NCI-H128 (cell line): ENCODE measurements at regions not wholly inside any gene's neighbourhood (a gene's known extent, or its start where the extent isn't known, plus 50 kb on each side); places are given as distances from the start of the nearest gene placed in this dataset.

Experiments
- DNase-seq: peaks from one replicate; lab custom pipeline; 2025; ENCODE audit not compliant: unreplicated experiment; lab: John Stamatoyannopoulos, UW

DNA sequence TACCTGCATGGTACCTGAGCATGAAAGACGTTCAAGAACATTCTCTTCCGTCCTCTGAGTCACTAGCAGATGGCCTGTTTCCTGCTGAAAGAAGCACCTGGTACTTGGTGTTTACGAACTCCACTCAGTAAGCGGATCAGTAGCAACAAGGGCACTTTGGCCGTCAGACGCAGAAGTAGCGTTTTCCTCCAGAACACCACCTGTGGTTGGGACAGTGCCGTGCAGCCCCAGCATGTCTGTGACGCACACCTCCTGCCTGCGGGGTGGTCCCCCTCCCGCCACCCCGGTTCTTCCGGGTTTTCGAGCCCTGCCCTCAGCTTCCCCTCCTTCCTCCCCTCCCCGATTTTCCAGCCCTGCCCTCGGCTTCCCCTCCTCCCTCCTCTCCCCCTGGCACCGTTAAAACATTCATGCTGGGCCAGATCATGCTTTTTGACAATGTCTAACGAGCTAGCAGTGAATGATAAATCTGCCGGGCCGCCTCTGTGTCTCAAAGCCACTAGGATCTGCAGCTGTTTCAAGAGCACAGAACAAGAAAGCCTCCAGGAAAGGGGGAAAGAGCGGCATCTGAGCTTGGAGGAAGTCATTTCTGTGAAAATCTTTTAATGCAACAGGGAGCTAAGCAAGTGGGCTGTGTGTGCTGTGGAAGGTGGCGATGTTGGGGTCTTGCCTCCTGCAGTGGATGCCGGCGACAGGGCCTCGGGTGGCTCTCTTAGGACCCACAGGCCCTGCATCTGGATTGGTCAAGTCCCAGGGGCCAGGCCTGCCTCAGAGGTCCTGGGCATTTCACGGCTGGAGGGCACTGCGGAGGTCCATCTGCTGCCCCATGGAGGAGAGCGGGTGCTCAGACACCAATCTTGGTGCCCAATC, 207.9 kb downstream of the ERMARD start:
- peak; percentile 66 for DNase-seq

DNA sequence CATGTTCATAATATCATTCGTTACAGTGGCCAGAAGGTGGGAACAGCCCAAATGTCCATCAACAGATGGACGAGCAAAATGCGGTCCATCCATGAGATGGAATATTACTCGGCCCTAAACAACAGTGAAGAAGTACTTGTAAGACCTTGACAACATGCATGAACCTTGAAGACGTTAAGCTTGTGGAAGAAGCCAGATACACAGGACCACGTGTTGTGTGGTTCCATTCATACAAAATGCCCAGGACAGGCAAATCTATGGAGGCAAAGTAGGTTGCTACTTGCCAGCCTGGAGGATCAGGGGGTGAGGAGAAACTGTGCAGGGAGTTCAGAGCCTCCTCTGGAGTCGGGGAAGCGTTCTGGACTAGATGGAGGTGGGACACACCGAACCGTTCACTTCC, 207.1 kb downstream of the ERMARD start:
- no peak for DNase-seq

DNA sequence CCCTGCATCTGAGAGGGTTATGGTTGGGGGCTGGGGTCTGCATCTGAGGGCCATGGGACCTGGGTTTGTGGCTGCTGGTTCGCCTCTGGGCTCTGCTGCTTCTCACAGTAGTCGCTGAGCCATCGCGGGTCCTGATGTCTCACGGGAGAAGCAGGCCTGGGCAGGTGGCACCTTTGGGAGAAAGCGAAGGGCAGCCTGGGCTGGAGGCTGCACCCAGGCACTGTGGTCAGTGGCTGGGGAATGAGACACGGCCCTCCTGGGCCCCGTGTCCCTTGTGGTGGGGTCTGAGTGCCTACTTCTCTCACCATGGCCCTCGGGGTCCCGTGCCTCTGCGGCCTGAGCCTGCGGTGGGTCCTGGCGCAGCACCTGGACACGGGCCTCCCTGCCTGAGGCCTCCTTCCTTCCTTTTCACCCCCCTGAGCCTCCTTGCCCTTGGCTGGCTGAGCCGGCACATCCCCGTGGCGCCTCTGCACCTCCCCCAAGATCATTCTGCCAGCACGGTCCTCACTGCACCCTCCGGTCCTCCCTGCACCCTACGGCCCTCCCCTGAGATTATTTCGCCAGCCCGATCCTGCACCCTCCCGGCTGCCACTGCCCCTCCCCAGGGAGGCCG, 206.0 kb downstream of the ERMARD start:
- DNase-seq, result no peak

DNA sequence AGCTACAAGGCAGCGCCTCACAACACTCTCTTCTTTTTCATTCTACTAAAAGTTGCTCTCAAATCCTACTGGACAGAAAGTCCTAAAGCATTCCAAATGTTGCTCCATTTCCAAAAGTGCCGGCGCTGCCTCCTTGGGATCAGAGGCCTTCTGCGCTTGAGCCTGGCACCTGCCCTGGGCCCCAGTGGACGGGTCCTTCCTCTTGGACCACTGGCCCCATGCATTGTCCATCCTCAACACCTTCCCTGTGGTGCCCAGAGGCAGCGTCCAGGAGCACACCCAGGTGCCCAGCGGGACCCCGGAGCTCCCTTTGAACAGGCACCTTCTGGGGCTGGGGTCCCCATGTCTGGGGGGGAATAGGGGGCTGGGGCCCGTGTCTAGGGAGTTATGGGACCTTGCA, 205.2 kb downstream of the ERMARD start:
- DNase-seq, result no peak

DNA sequence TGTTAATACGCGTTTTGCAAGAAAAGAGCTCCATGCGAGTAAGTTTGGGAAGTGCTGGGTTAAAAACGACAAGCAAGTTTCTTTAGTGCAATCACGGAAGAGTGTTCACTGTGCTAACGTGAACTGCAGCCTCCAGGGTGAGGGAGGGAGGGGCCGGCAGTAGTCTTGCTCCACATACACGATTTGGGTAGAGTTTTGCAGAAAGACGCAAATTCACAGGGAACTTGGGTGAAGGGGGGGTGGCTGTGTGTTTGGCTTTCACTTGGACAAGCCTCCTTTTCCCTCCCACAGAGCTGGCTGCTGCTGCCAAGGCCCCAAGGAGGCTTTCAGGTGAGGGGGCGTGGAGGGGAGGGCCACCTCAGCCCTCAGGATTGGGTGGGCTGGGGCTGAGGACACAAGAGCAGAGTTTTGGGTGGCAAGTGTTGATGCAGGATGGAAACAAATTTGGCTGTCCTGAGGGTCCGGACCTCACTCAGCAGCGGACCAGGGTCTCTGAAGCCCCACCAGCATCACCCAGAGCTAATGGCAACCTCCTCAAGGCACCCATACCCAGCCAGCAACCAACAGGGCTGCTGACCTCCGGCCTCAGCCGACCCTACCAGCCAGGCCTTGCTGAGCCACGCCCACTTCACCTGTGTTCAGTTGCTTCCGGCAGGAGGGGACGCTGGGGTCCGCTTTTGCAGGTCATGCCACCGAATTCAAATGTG, 204.5 kb downstream of the ERMARD start:
- DNase-seq, result no peak

DNA sequence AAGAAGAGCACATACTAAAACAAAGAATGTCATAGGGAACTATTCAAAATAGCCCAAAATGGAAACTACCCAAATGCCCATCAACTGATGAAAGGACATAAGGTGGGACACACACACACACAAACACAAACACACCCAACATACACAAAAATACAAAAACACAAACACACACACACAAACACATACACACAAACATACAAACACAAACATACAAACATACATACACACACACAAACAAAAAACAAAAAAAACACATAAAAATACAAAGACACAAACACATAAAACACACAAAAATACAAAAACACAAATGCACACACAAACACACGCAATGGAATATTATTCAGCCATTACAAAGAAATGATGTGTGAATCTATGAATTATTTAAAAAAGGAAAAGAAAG, 203.6 kb downstream of the ERMARD start:
- no peak for DNase-seq

GRCh38 chr6:169953686-169954085, 202.3 kb downstream of the ERMARD start:
- no peak for DNase-seq

- DNase-seq, result no peak
These were observed 199.1 kb downstream of the ERMARD start for GRCh38 chr6:169950558-169950957.

DNA sequence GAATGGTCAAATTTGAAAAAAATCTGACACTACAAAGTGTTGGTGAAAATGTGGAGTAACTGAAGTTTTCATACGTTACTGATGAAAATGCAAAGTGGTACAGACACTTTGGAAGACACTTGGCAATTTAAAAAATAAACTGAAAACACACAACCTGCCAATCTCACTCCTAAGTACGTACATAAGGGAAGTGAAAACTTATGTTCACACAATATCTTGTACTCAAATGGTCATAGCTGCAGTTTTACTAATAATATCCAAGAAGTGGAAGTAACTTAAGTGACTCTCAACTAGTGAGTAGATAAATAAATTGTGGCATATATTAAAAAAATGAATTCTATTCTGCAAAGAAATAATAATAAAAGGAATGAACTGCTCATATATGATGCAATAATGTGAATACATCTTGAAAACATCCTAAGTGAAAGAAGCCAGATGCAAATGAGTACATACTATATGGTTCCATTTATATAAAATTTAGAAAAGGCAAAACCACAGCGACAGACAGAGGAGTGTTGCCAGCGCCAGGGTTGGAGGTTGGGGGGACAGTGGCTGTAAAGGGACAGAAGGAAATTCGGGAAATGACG, 198.2 kb downstream of the ERMARD start:
- no peak for DNase-seq

DNA sequence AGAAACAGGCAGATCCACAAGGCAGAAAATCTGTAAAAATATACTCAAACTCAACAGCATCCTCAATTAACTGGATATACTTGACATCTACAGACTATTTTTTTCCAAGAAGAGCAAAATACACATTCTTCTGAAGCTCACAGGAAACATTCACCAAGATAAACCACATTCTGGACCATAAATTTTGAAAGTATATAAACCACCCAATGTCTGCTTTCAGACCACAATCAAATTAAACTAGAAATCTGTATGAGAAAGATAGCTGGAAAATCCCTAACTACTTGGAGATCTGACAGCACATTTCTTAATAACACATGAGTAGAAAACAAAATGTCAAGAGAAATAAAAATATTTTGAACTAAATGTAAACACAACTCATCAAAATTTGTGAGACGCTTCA, 195.5 kb downstream of the ERMARD start:
- DNase-seq, result no peak

- DNase-seq, result no peak
These were observed 193.7 kb downstream of the ERMARD start for GRCh38 chr6:169945117-169945516.

GRCh38 chr6:169944415-169944814, 193.0 kb downstream of the ERMARD start:
- DNase-seq, result no peak

GRCh38 chr6:169944061-169944337, 192.6 kb downstream of the ERMARD start:
- DNase-seq, result no peak

- DNase-seq, result no peak
These were observed 192.0 kb downstream of the ERMARD start for GRCh38 chr6:169943241-169944060.

- no peak for DNase-seq
These were observed 190.8 kb downstream of the ERMARD start for GRCh38 chr6:169942173-169942572.

GRCh38 chr6:169940481-169941271, 189.3 kb downstream of the ERMARD start:
- DNase-seq, result no peak

DNA sequence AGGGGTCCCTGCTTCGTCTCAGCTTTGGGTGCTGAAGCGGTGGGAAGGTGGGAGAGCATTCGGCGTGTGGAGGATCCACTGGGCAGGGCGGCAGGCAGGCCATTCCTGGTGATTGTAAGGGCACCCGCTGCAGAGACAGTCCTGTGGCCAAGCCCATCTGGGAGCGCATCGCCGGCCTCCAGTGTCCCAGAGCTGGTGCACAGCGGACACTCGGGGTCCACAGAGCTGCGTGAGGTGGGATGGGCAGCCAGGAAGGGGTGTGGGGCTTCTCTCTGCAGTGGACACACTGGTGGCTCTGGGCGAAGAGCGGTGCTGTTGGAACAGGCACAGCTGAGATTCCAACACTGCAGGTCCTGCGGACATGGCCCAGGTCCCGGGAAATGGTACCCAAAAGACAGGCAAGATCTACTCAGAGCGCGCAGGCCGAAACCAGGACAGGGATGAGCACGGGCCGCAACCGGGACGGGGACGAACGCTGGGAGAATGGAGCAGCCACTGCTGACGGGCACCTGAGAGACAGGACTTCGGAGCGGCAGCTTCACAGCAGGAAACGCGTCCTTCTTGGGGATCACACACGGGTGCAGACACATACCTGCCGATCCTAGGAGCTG, 188.2 kb downstream of the ERMARD start:
- DNase-seq, result no peak

DNA sequence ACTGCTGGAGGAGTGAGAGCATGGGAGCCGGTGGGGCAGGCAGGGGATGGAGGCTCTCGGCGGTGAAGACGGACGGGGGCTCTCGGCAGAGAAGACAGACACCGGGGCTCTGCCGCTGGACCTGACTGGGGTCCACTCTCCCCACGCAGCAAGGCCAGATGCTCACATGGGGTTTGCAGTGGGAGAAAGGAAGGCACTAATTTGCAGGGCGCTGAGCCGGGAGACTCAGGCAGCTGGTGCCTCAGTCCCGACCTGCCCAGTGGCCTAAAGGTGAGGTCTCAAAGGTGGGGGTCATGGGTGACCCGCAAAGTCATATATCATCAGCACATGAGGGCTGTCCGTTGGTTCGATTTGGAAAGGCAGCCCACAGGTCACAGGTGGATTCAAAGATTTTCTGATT, 187.3 kb downstream of the ERMARD start:
- DNase-seq, result no peak

DNA sequence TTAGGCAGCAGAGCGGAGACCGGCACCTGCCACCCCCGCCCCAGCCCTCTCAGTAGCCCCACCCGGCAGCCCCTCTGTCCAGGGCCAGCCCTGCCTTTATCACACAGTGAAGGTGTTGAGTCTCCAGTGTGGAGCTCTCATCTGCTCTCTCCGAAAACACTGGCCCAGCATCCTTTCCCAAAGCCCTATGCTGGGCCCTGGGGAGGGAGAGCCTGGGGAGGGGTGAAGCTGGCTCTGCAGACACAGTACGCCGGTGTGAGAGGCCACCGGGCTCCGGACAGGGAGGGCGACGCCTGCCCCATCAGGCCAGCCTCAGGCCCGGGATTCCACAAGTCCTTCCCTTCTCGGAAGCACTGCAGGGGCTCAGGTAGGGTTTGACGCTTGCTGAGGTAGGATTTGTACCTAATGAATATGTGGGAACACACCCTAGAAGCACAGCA, 186.9 kb downstream of the ERMARD start:
- DNase-seq, result no peak
